Nephron (organoid): ENCODE measurements at regions not wholly inside any gene's neighbourhood (a gene's known extent, or its start where the extent isn't known, plus 50 kb on each side); places are given as distances from the start of the nearest gene placed in this dataset.

ENCODE experiments used
- H3K27ac Mint-ChIP-seq, 3 experiments: 2 replicates each; pipeline ENCODE4 v1.8.0; 2020; ENCODE audit warnings: mixed read lengths in 3 of 3, mild to moderate bottlenecking in 2 of 3, moderate library complexity in 1 of 3
- H3K27me3 Mint-ChIP-seq: 2 replicates; pipeline ENCODE4 v1.8.0; 2021; ENCODE audit warnings: low read depth, mild to moderate bottlenecking, moderate library complexity, mixed read lengths
- H3K36me3 Mint-ChIP-seq: 2 replicates; pipeline ENCODE4 v1.8.0; 2020; ENCODE audit warnings: low read depth, mixed read lengths
- H3K4me1 Mint-ChIP-seq: 2 replicates; pipeline ENCODE4 v1.8.0; 2020; ENCODE audit warnings: mixed read lengths
- H3K4me3 Mint-ChIP-seq, 3 experiments: 2 replicates each; pipeline ENCODE4 v1.8.0; 2020; ENCODE audit warnings: mild to moderate bottlenecking in 3 of 3, mixed read lengths in 3 of 3, moderate library complexity in 2 of 3
- H3K9me3 Mint-ChIP-seq: 2 replicates; pipeline ENCODE4 v1.8.0; 2020; ENCODE audit warnings: mixed read lengths
- TF ChIP-seq, protein P1 (sequence below), 3 experiments: fragments of 200-600 bp; sonication (generic); IDR thresholded peaks; one replicate each; pipeline ENCODE4 v1.5.0; 2021; ENCODE audit warnings: antibody characterized with exemption in 3 of 3; ENCODE audit not compliant: unreplicated experiment in 3 of 3

- H3K9me3 Mint-ChIP-seq, result no peaks in the 10 kb centered on the region
- no peak overlapping the region for H3K4me3 Mint-ChIP-seq
- peaks cover 4% of the 10 kb centered on the region for H3K4me1 Mint-ChIP-seq
- no peak overlapping the region for H3K27ac Mint-ChIP-seq
- H3K27me3 Mint-ChIP-seq, result no peaks in the 10 kb centered on the region
- H3K36me3 Mint-ChIP-seq, result no peaks in the 10 kb centered on the region
- TF ChIP-seq, protein P1, sequence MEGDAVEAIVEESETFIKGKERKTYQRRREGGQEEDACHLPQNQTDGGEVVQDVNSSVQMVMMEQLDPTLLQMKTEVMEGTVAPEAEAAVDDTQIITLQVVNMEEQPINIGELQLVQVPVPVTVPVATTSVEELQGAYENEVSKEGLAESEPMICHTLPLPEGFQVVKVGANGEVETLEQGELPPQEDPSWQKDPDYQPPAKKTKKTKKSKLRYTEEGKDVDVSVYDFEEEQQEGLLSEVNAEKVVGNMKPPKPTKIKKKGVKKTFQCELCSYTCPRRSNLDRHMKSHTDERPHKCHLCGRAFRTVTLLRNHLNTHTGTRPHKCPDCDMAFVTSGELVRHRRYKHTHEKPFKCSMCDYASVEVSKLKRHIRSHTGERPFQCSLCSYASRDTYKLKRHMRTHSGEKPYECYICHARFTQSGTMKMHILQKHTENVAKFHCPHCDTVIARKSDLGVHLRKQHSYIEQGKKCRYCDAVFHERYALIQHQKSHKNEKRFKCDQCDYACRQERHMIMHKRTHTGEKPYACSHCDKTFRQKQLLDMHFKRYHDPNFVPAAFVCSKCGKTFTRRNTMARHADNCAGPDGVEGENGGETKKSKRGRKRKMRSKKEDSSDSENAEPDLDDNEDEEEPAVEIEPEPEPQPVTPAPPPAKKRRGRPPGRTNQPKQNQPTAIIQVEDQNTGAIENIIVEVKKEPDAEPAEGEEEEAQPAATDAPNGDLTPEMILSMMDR (IDR thresholded peaks at IDR 0.05; ENCODE audit: unreplicated experiment in 3 of 3), result peak; percentile 83 to 90 (median 87)
Measured at GRCh38 chr4:159446266-159446976, 343.5 kb downstream of the RAPGEF2 start.

DNA sequence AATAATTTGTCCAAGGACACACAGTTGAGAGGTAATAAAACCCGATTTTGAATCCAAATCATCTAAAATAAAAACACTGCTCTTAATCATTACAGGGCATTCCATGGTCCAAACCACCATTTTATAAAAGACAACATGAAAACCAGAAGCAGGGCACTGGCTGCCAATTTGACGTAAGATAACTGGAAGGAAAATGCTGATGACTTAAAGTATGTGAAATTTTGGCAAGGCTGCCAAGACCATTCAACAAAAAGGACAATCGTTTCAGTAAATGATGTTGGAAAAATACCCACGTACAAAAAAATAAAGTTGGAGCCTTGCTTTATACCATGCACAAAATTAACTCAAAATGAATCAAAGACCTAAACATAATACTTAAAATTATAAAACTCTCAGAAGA is 344.4 kb downstream of the RAPGEF2 start:
- Mint-ChIP-seq H3K36me3 (no peaks in the 10 kb centered on the region), H3K27me3 (no peaks in the 10 kb centered on the region)

GRCh38 chr4:159451006-159451405 is 348.1 kb downstream of the RAPGEF2 start:
- no peak overlapping the region for H3K27ac Mint-ChIP-seq
- H3K4me3 Mint-ChIP-seq, result no peak overlapping the region
- TF ChIP-seq, protein P1 (IDR thresholded peaks at IDR 0.05; ENCODE audit: unreplicated experiment in 3 of 3), result no peak
- peaks cover 3% of the 10 kb centered on the region for H3K27me3 Mint-ChIP-seq
- H3K4me1 Mint-ChIP-seq, result peaks cover 4% of the 10 kb centered on the region
- no peaks in the 10 kb centered on the region for H3K9me3 Mint-ChIP-seq
- no peaks in the 10 kb centered on the region for H3K36me3 Mint-ChIP-seq

More for the DNA sequence above, 344.4 kb downstream of the RAPGEF2 start:
- TF ChIP-seq, protein P1 (IDR thresholded peaks at IDR 0.05; ENCODE audit: unreplicated experiment in 3 of 3), result no peak
- Mint-ChIP-seq H3K9me3 (no peaks in the 10 kb centered on the region), H3K4me3 (no peak overlapping the region), H3K4me1 (peaks cover 4% of the 10 kb centered on the region), H3K27ac (no peak overlapping the region)

- no peak overlapping the region for H3K27ac Mint-ChIP-seq
- no peaks in the 10 kb centered on the region for H3K9me3 Mint-ChIP-seq
- peak overlapping the region in 1 of 3 experiments; percentile 31 for H3K4me3 Mint-ChIP-seq
- H3K36me3 Mint-ChIP-seq, result no peaks in the 10 kb centered on the region
- H3K4me1 Mint-ChIP-seq, result peaks cover 4% of the 10 kb centered on the region
- H3K27me3 Mint-ChIP-seq, result peaks cover 3% of the 10 kb centered on the region
- TF ChIP-seq, protein P1 (IDR thresholded peaks at IDR 0.05; ENCODE audit: unreplicated experiment in 3 of 3), result peak; percentile 57 to 60 (median 57)
Measured at GRCh38 chr4:159455675-159456237, 352.9 kb downstream of the RAPGEF2 start.

DNA sequence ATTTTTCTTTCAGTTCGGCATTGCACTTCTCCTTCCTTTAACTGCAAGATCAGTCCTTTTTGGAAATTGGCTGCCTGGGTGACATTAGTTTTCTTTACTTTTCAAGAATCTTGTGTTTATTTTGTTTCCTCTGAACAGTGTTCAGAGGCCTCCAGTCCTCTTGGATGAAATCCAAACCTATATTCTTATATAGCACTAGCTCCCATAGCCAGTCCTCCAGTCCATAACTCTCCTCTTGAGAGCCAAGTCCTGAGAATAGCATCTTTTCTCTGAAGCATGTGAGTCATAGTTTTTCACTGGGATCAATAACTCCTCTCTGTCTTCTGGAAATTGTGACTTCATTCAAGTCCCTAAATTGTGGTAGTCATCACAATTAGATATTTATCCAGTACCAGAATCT is 357.5 kb downstream of the RAPGEF2 start:
- Mint-ChIP-seq H3K27me3 (no peaks in the 10 kb centered on the region), H3K27ac (peak overlapping the region in 2 of 3 experiments; percentile 16 to 46), H3K4me1 (peaks cover 4% of the 10 kb centered on the region), H3K4me3 (no peak overlapping the region), H3K36me3 (no peaks in the 10 kb centered on the region), H3K9me3 (peaks cover 13% of the 10 kb centered on the region)
- TF ChIP-seq, protein P1 (IDR thresholded peaks at IDR 0.05; ENCODE audit: unreplicated experiment in 3 of 3), result no peak

DNA sequence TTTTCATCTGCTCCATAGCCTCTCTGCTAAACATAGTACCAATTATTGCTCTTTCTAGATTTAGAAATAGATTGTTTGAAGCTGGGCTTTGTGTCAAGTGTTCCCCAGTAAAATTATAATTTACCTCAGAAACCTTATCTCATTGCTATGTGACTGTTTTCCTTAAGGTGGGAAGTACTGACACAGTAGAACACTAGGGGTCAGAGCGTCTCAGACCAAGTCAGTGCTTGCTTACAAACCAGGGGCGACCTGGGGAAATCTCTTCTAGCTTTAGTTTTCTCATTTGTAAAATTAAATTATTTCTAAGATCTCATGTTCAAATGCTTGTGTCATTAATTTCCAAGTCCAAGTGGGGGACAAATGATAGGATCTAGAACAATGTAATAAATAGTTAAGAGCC is 360.4 kb downstream of the RAPGEF2 start:
- TF ChIP-seq, protein P1 (IDR thresholded peaks at IDR 0.05; ENCODE audit: unreplicated experiment in 3 of 3), result no peak
- Mint-ChIP-seq H3K4me3 (no peak overlapping the region), H3K27me3 (peaks cover 3% of the 10 kb centered on the region), H3K36me3 (no peaks in the 10 kb centered on the region), H3K27ac (no peak overlapping the region), H3K4me1 (peaks cover 4% of the 10 kb centered on the region), H3K9me3 (peaks cover 15% of the 10 kb centered on the region)
